NT2/D1 (cell line): ENCODE measurements at regions not wholly inside any gene's neighbourhood (a gene's known extent, or its start where the extent isn't known, plus 50 kb on each side); places are given as distances from the start of the nearest gene placed in this dataset.

ENCODE experiments used
- SUZ12 ChIP-seq: IDR thresholded peaks from 2 replicates; pipeline ENCODE4 v1.6.1; 2011; ENCODE audit not compliant: insufficient read length, insufficient read depth; ENCODE audit errors: extremely low read depth
- ZNF274 ChIP-seq: IDR thresholded peaks from 2 replicates; pipeline ENCODE4 v1.6.1; 2011; ENCODE audit warnings: mild to moderate bottlenecking, low read depth, low read length

GRCh38 chr10:4685904-4686643, 139.9 kb upstream of the AKR1E2 start:
- no peak for TF ChIP-seq SUZ12
- TF ChIP-seq ZNF274 = no peak
